ENCODE measurements at regions not wholly inside any gene's neighbourhood (a gene's known extent, or its start where the extent isn't known, plus 50 kb on each side); places are given as distances from the start of the nearest gene placed in this dataset.
A peak's percentile ranks its signal among the peaks of the same experiment; 100 is the strongest.

- Mint-ChIP-seq H3K27me3 (ENCODE audit: low read depth) (no peaks in the 10 kb centered on the region), H3K27ac (no peak overlapping the region), H3K9me3 (no peaks in the 10 kb centered on the region), H3K4me1 (no peaks in the 10 kb centered on the region), H3K4me3 (no peak overlapping the region), H3K36me3 (ENCODE audit: low read depth) (no peaks in the 10 kb centered on the region)
- TF ChIP-seq CTCF (IDR thresholded peaks at IDR 0.05; ENCODE audit: unreplicated experiment in 3 of 3): no peak
Observed at GRCh38 chr6:66054967-66055366, 347.9 kb upstream of the EYS start.

GRCh38 chr6:66051812-66052211, 344.8 kb upstream of the EYS start:
- Mint-ChIP-seq H3K9me3 (no peaks in the 10 kb centered on the region), H3K27ac (no peak overlapping the region), H3K36me3 (ENCODE audit: low read depth) (no peaks in the 10 kb centered on the region), H3K4me3 (no peak overlapping the region), H3K4me1 (no peaks in the 10 kb centered on the region), H3K27me3 (ENCODE audit: low read depth) (no peaks in the 10 kb centered on the region)
- TF ChIP-seq CTCF (IDR thresholded peaks at IDR 0.05; ENCODE audit: unreplicated experiment in 3 of 3): no peak

- no peak for TF ChIP-seq CTCF (IDR thresholded peaks at IDR 0.05; ENCODE audit: unreplicated experiment in 3 of 3)
- peak overlapping the region in 1 of 3 experiments; percentile 16 for H3K27ac Mint-ChIP-seq
Observed at GRCh38 chr6:66048684-66049474, 341.9 kb upstream of the EYS start.

GRCh38 chr6:66032626-66033025, 325.6 kb upstream of the EYS start:
- Mint-ChIP-seq H3K36me3 (ENCODE audit: low read depth) (no peaks in the 10 kb centered on the region), H3K27me3 (ENCODE audit: low read depth) (no peaks in the 10 kb centered on the region), H3K4me1 (no peaks in the 10 kb centered on the region), H3K27ac (no peak overlapping the region), H3K4me3 (no peak overlapping the region), H3K9me3 (no peaks in the 10 kb centered on the region)
- TF ChIP-seq CTCF (IDR thresholded peaks at IDR 0.05; ENCODE audit: unreplicated experiment in 3 of 3): no peak

More at GRCh38 chr6:66048684-66049474, 341.9 kb upstream of the EYS start:
- no peak overlapping the region for H3K4me3 Mint-ChIP-seq
- H3K36me3 Mint-ChIP-seq (ENCODE audit: low read depth): no peaks in the 10 kb centered on the region
- peaks cover 3% of the 10 kb centered on the region for H3K27me3 Mint-ChIP-seq (ENCODE audit: low read depth)
- no peaks in the 10 kb centered on the region for H3K4me1 Mint-ChIP-seq
- H3K9me3 Mint-ChIP-seq: no peaks in the 10 kb centered on the region

- H3K36me3 Mint-ChIP-seq (ENCODE audit: low read depth): no peaks in the 10 kb centered on the region
- no peak for TF ChIP-seq CTCF (IDR thresholded peaks at IDR 0.05; ENCODE audit: unreplicated experiment in 3 of 3)
Observed at GRCh38 chr6:66029391-66029790, 322.4 kb upstream of the EYS start.

GRCh38 chr6:65999288-65999791, 292.3 kb upstream of the EYS start:
- Mint-ChIP-seq H3K27me3 (ENCODE audit: low read depth) (no peaks in the 10 kb centered on the region), H3K27ac (no peak overlapping the region), H3K4me1 (no peaks in the 10 kb centered on the region), H3K4me3 (no peak overlapping the region), H3K9me3 (no peaks in the 10 kb centered on the region), H3K36me3 (ENCODE audit: low read depth) (no peaks in the 10 kb centered on the region)
- TF ChIP-seq CTCF (IDR thresholded peaks at IDR 0.05; ENCODE audit: unreplicated experiment in 3 of 3): no peak

More at GRCh38 chr6:66029391-66029790, 322.4 kb upstream of the EYS start:
- Mint-ChIP-seq H3K4me1 (no peaks in the 10 kb centered on the region), H3K27ac (no peak overlapping the region), H3K4me3 (no peak overlapping the region), H3K27me3 (ENCODE audit: low read depth) (no peaks in the 10 kb centered on the region), H3K9me3 (no peaks in the 10 kb centered on the region)

Measured in nephron (organoid).